GM19324 (cell line): ENCODE measurements at regions not wholly inside any gene's neighbourhood (a gene's known extent, or its start where the extent isn't known, plus 50 kb on each side); places are given as distances from the start of the nearest gene placed in this dataset.
"Not testable (repeated sequence)": the region's sequence is repeated elsewhere in the genome, so short reads cannot be mapped to it uniquely, and the experiment has no call there.

Experiments used
- ATAC-seq: cut with Tn5 transposase; IDR thresholded peaks from one replicate; pipeline ENCODE4 v1.9.1; 2021; ENCODE audit warnings: mild to moderate bottlenecking, moderate library complexity; ENCODE audit not compliant: unreplicated experiment, low FRiP score

DNA sequence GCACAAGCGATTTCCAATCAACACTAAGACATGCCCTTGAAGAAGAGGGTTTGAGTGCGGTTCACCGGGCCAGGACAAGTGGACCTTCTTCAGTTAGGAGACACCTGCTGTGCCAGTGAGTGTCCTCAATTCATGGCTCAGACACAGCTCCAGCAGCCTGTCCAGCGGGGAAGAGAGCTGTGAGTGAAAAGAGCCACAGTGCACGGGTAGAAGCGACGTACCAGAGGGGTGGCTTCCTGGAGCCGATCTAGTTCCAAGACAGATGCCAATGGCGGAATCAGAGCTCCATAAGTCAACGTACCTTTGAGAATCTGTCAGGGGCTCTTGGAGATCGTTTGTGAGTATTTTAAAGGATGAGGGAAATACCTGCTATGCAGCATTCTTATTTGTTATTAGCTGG is 119.9 kb upstream of the SALL3 start:
- ATAC-seq: no peak

DNA sequence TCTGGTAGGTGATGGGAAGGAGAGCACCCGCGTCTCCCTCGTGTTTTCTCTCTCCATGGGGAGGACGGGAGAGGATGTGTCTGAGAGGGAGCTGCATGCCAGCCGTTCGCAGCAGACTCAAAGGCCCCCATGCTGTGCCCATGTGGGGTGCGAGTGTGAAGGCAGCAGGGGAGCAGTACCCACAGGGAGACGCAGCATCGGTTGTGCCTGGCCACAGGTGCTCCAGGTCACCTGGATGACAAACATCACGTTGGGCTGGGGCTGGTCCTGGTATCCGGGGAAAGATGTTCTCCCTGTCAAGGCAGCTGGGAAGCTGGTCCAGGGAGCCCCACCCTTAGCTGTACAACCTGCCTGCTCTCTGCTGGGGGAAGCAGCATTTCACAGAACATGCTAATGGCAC is 119.5 kb upstream of the SALL3 start:
- no peak for ATAC-seq

DNA sequence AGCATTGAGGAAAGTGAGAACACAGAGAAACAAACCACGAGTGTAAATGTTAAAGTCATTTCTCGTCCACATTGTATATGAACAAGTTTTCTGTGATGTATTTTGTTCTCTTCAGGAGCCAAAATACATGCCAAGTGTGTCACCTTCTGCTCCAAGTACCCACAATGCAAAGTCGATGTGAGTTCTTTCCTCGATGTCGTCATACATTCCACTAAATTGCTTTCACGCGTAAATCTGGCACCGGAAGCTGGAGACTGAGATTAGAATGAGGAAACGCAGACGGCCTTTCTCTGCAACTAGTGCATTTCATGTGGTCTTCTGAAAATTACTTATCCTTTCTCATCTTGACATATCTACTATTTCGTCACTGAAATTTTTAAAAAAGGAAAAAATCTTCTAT is 118.5 kb upstream of the SALL3 start:
- ATAC-seq: no peak

GRCh38 chr18:78861706-78862105 is 117.9 kb upstream of the SALL3 start:
- no peak for ATAC-seq

GRCh38 chr18:78862395-78862794 is 117.2 kb upstream of the SALL3 start:
- ATAC-seq: no peak

- no peak for ATAC-seq
Measured at GRCh38 chr18:78865056-78865598, 114.5 kb upstream of the SALL3 start.

GRCh38 chr18:78865771-78866310 is 113.8 kb upstream of the SALL3 start:
- no peak for ATAC-seq

- no peak for ATAC-seq
Measured at GRCh38 chr18:78867131-78867530, 112.5 kb upstream of the SALL3 start.

DNA sequence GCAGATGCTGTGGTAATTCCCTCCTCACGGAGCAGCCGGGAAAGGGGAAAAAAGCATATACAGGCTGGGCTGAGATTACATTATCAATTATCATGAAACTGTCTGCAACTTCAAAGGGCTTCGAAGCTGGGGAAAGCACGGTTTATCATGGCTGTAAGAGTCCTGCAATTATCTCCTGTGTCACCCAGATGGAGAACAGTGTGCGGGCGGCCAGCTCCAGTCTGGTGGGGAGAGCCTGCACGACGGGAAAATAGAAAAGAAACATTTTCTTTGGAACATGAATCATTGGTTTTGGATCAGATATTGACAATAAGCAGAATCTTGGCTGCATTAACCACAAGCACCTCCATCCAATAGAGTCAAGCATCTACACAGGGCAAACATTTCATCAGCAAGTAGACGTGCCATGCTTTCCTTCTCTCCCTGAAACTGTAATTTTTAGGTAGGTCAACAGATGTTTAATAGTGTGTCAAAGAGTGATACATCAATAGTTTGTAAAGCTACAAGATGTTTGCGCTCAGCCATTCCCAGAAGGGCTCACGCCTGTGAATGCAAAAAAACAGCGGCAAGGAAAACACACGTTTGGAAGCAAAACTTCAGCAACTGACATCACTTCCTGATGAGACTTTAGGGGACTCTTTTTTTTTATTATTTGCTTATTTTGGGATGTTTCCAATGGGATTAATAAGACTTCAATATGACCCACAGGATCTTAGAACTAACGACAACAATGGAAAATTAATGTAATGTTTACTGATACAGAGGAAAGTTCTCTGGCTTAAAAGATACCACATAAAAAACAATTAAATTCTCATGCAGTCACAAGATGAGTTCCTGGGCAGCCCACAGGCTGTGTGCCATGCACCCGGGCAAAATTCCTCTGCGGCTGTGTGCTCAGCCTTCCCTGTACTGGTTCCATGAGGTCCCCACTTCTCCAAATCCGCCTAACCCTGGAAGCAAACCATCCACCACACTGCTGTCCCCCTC is 111.0 kb upstream of the SALL3 start:
- no peak for ATAC-seq

- ATAC-seq: no peak
Measured at GRCh38 chr18:78871618-78872017, 108.0 kb upstream of the SALL3 start.

DNA sequence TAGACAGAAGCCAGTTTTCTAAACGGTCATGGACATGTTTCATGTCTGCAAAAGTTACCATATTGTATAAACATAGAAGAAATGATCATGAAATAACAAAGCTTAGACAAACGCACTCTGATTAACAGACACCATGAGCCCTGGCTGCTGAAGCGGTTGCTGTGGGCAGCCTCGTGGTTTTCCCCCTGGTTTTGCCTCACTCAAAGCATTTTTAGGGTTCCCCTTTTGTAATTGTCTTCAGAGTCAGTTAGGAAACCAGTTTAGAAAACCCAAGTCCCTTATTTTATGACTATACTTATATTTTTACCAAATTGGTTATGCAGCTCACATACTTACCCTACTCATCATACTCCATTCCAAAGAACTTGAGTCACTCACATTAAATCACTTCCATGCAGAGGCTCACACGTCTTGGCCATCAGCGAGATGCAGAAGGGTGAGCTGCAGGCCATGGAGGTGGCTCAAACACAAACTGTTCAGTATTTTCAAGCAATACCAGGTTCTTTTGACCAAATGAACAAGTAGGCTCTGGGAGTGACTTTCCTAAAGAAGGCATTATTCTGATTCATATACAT is 105.6 kb upstream of the SALL3 start:
- no peak for ATAC-seq

- ATAC-seq: no peak
Measured at GRCh38 chr18:78875016-78875777, 104.4 kb upstream of the SALL3 start.

- no peak for ATAC-seq
Measured at GRCh38 chr18:78875778-78876650, 103.6 kb upstream of the SALL3 start.

GRCh38 chr18:78876868-78877267 is 102.8 kb upstream of the SALL3 start:
- no peak for ATAC-seq

GRCh38 chr18:78878335-78878734 is 101.3 kb upstream of the SALL3 start:
- no peak for ATAC-seq

GRCh38 chr18:78879072-78879883 is 100.3 kb upstream of the SALL3 start:
- ATAC-seq: not testable (repeated sequence)

GRCh38 chr18:78882585-78882984 is 97.0 kb upstream of the SALL3 start:
- ATAC-seq: no peak

DNA sequence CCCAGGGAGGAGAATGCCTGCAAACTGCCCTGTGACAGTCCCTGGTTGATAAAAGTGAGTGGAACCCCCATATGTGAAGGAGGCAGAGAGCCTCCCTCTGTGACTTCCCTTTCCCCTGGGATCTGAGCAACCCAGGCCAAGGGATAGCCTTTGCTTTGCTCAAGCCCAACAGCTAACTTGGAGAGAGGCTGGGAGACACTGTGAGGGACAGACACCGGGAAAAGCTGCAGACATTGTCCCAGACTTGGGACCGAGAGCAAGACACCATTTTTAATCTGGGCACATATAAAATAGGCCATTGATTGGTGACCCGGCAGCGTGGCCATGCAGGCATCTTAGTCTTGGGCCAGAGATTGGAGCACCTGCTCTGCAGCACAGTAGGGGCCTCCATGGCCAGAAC is 96.1 kb upstream of the SALL3 start:
- ATAC-seq: no peak

- ATAC-seq: no peak
Measured at GRCh38 chr18:78884502-78884901, 95.1 kb upstream of the SALL3 start.
